Astrocyte (in vitro differentiated cells and primary cell): ENCODE measurements at regions not wholly inside any gene's neighbourhood (a gene's known extent, or its start where the extent isn't known, plus 50 kb on each side); places are given as distances from the start of the nearest gene placed in this dataset.

ENCODE experiments used
- DNase-seq: peaks from one replicate; pipeline ENCODE4 v3.0.0-alpha.2; 2010; ENCODE audit warnings: low read depth
- FAIRE-seq: peaks from 2 replicates; lab custom pipeline; 2011; peaks lifted over from hg19 to GRCh38; lab: Jason Lieb, UNC
- H2AFZ ChIP-seq: 2 replicates; pipeline ENCODE4 v1.6.0; 2012; ENCODE audit warnings: low read depth, low read length, inconsistent platforms
- H3K27ac ChIP-seq: 2 replicates; pipeline ENCODE4 v1.5.1; 2011; ENCODE audit warnings: low read depth, low read length, inconsistent platforms
- H3K27me3 ChIP-seq: 2 replicates; pipeline ENCODE4 v1.6.0; 2011; ENCODE audit warnings: low read length, inconsistent platforms; ENCODE audit not compliant: insufficient read depth
- H3K36me3 ChIP-seq: 2 replicates; pipeline ENCODE4 v1.5.1; 2011; ENCODE audit warnings: low read length, inconsistent platforms; ENCODE audit not compliant: insufficient read depth
- H3K4me1 ChIP-seq: 2 replicates; pipeline ENCODE4 v1.5.1; 2011; ENCODE audit warnings: low read length, inconsistent platforms; ENCODE audit not compliant: insufficient read depth
- H3K4me2 ChIP-seq: 2 replicates; pipeline ENCODE4 v1.6.0; 2012; ENCODE audit warnings: low read length, inconsistent platforms
- H3K4me3 ChIP-seq: 2 replicates; pipeline ENCODE4 v1.5.1; 2011; ENCODE audit warnings: low read depth, mild to moderate bottlenecking, low read length, inconsistent platforms; ENCODE audit not compliant: insufficient read depth
- H3K79me2 ChIP-seq: 2 replicates; pipeline ENCODE4 v1.6.0; 2012; ENCODE audit warnings: mild to moderate bottlenecking, low read length, inconsistent platforms; ENCODE audit not compliant: insufficient read depth
- H3K9ac ChIP-seq: 2 replicates; pipeline ENCODE4 v1.6.0; 2012; ENCODE audit warnings: mild to moderate bottlenecking, low read length, inconsistent platforms
- H3K9me3 ChIP-seq: 2 replicates; pipeline ENCODE4 v1.5.1; 2012; ENCODE audit warnings: low read depth, mild to moderate bottlenecking, low read length, inconsistent platforms; ENCODE audit not compliant: insufficient read depth
- H4K20me1 ChIP-seq: 2 replicates; pipeline ENCODE4 v1.6.0; 2012; ENCODE audit warnings: low read length, inconsistent platforms; ENCODE audit not compliant: insufficient read depth
- H3K27ac Mint-ChIP-seq: one replicate; pipeline ENCODE4 v1.8.0; 2021; ENCODE audit warnings: mild to moderate bottlenecking, mixed read lengths; ENCODE audit not compliant: unreplicated experiment
- H3K27me3 Mint-ChIP-seq: one replicate; pipeline ENCODE4 v1.8.0; 2021; ENCODE audit warnings: low read depth, mixed read lengths; ENCODE audit not compliant: unreplicated experiment
- H3K36me3 Mint-ChIP-seq: one replicate; pipeline ENCODE4 v1.8.0; 2021; ENCODE audit warnings: low read depth, mixed read lengths; ENCODE audit not compliant: unreplicated experiment
- H3K4me1 Mint-ChIP-seq: one replicate; pipeline ENCODE4 v1.8.0; 2021; ENCODE audit warnings: low read depth, mixed read lengths; ENCODE audit not compliant: unreplicated experiment
- H3K4me3 Mint-ChIP-seq: one replicate; pipeline ENCODE4 v1.8.0; 2021; ENCODE audit warnings: mild to moderate bottlenecking, moderate library complexity, mixed read lengths; ENCODE audit not compliant: unreplicated experiment
- H3K9me3 Mint-ChIP-seq: one replicate; pipeline ENCODE4 v1.8.0; 2021; ENCODE audit warnings: mild to moderate bottlenecking, mixed read lengths; ENCODE audit not compliant: unreplicated experiment
- EZH2 ChIP-seq: IDR thresholded peaks from 2 replicates; pipeline ENCODE4 v1.6.1; 2012; ENCODE audit warnings: mild to moderate bottlenecking, low read length, inconsistent platforms; ENCODE audit not compliant: insufficient read depth
- TF ChIP-seq, protein P1 (sequence below): IDR thresholded peaks from 2 replicates; pipeline ENCODE4 v1.5.1; 2011; ENCODE audit warnings: low read depth, mild to moderate bottlenecking, inconsistent platforms, low read length, moderate library complexity; ENCODE audit not compliant: insufficient read depth

DNA sequence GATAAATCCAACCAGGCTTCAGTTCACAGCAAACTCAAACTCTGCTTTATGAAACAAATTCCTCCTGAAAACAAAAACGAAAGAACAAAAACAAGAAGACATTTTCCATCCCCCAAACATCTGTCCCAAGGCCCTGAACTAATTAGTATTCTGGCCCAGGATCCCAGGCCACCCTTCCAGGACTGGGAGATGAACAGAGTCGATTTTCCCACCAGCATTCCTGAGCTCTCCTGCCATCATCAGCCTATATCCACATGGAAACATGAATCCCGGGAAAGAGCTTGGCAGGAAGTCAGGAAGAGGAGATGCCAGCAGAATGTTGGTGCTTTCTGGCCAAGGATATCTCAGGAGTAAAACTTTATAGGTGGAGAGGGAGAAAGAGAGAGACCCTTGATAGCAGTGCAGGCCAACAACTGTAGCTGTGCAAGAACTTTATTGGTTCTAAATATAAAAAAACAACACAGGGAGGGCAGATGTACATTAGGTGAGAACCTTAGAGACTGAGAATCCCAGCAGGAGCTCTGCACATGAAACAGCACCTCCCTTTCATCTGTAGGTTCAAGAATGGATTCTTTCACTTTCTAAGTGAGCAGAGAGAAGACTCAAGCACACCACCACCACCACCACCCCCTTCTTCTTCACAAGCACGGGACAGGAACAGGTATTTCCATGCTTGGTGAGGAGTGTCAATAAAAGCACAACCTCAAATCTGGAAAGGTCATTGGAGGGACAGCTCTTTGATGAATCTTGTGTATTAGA is 190.7 kb upstream of the TAS2R1 start:
- Mint-ChIP-seq H3K36me3 (no peaks in the 10 kb centered on the region), H3K9me3 (peaks cover 4% of the 10 kb centered on the region), H3K27ac (no peak overlapping the region), H3K4me1 (peaks cover 4% of the 10 kb centered on the region), H3K27me3 (no peaks in the 10 kb centered on the region), H3K4me3 (no peak overlapping the region)
- no peaks in the 10 kb centered on the region for H3K9me3 ChIP-seq
- H2AFZ ChIP-seq, result no peak overlapping the region
- H3K4me3 ChIP-seq, result no peak overlapping the region
- no peak for FAIRE-seq
- H3K27me3 ChIP-seq, result no peaks in the 10 kb centered on the region
- no peak overlapping the region for H3K4me2 ChIP-seq
- no peaks in the 10 kb centered on the region for H3K4me1 ChIP-seq
- H3K27ac ChIP-seq, result no peak overlapping the region
- no peak for TF ChIP-seq EZH2
- TF ChIP-seq, protein P1, sequence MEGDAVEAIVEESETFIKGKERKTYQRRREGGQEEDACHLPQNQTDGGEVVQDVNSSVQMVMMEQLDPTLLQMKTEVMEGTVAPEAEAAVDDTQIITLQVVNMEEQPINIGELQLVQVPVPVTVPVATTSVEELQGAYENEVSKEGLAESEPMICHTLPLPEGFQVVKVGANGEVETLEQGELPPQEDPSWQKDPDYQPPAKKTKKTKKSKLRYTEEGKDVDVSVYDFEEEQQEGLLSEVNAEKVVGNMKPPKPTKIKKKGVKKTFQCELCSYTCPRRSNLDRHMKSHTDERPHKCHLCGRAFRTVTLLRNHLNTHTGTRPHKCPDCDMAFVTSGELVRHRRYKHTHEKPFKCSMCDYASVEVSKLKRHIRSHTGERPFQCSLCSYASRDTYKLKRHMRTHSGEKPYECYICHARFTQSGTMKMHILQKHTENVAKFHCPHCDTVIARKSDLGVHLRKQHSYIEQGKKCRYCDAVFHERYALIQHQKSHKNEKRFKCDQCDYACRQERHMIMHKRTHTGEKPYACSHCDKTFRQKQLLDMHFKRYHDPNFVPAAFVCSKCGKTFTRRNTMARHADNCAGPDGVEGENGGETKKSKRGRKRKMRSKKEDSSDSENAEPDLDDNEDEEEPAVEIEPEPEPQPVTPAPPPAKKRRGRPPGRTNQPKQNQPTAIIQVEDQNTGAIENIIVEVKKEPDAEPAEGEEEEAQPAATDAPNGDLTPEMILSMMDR, result no peak
- H3K9ac ChIP-seq, result no peak overlapping the region
- H3K79me2 ChIP-seq, result no peaks in the 10 kb centered on the region
- no peaks in the 10 kb centered on the region for H3K36me3 ChIP-seq
- no peak for DNase-seq
- H4K20me1 ChIP-seq, result no peaks in the 10 kb centered on the region

DNA sequence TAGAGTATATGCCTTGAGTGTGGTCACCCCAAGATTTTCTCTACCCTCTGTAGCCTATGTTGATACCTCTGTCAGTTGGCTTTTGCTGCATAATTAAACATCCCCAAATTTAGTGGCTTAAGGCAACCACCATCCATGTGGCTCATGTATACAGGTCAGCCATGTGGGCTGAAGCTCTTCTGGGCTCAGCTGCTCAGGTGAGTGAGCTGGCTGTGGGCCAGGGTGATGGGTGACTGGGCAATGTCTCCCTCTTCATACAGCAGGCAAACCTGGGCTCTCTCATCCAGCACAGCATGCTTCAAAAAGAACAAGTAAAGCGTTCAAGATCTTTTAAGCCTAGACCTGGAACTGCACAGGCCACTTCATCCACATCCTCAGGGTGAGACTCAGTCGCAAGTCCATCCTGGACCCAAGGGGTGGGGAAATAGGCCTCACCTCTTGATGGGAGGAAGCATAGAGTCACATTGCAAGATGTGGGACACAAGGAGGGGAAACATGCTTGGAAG is 188.2 kb upstream of the TAS2R1 start:
- Mint-ChIP-seq H3K27ac (no peak overlapping the region), H3K4me1 (peaks cover 4% of the 10 kb centered on the region), H3K27me3 (no peaks in the 10 kb centered on the region), H3K9me3 (peaks cover 4% of the 10 kb centered on the region), H3K36me3 (no peaks in the 10 kb centered on the region), H3K4me3 (no peak overlapping the region)
- H3K4me2 ChIP-seq, result no peak overlapping the region
- no peaks in the 10 kb centered on the region for H4K20me1 ChIP-seq
- no peaks in the 10 kb centered on the region for H3K9me3 ChIP-seq
- H3K27ac ChIP-seq, result no peak overlapping the region
- FAIRE-seq (no peak), DNase-seq (no peak)
- no peak overlapping the region for H3K4me3 ChIP-seq
- TF ChIP-seq, protein P1, result no peak
- no peak for TF ChIP-seq EZH2
- no peak overlapping the region for H3K9ac ChIP-seq
- H3K36me3 ChIP-seq, result no peaks in the 10 kb centered on the region
- no peak overlapping the region for H2AFZ ChIP-seq
- no peaks in the 10 kb centered on the region for H3K4me1 ChIP-seq
- H3K27me3 ChIP-seq, result no peaks in the 10 kb centered on the region
- no peaks in the 10 kb centered on the region for H3K79me2 ChIP-seq

DNA sequence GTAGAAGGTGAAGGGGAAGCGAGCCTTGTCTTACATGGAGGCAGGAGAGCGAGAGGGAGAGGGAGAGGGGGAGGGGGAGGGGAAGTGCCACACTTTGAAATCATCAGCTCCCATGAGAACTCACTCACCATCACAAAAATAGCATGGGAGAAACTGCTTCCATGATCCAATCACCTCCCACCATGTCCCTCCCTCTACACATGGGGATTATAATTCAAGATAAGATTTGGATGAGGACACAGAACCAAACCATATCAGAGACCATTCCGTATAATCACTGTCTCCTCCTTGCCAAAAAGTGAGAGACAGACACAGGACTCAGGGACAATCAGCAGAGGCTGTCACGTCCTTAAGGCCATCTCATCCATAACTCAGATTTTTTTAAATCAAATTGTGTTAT is 187.7 kb upstream of the TAS2R1 start:
- Histone ChIP-seq H3K36me3 (no peaks in the 10 kb centered on the region), H3K4me3 (no peak overlapping the region), H3K79me2 (no peaks in the 10 kb centered on the region), H2AFZ (no peak overlapping the region), H3K9me3 (no peaks in the 10 kb centered on the region), H3K9ac (no peak overlapping the region), H3K4me1 (no peaks in the 10 kb centered on the region), H4K20me1 (no peaks in the 10 kb centered on the region), H3K4me2 (no peak overlapping the region), H3K27ac (no peak overlapping the region), H3K27me3 (no peaks in the 10 kb centered on the region)
- no peak for DNase-seq
- H3K9me3 Mint-ChIP-seq, result peaks cover 4% of the 10 kb centered on the region
- peaks cover 4% of the 10 kb centered on the region for H3K4me1 Mint-ChIP-seq
- H3K36me3 Mint-ChIP-seq, result no peaks in the 10 kb centered on the region
- no peak for FAIRE-seq
- no peak for TF ChIP-seq EZH2
- TF ChIP-seq, protein P1, result no peak
- H3K4me3 Mint-ChIP-seq, result no peak overlapping the region
- no peak overlapping the region for H3K27ac Mint-ChIP-seq
- H3K27me3 Mint-ChIP-seq, result no peaks in the 10 kb centered on the region
